PC-3 (cell line): ENCODE measurements at regions not wholly inside any gene's neighbourhood (a gene's known extent, or its start where the extent isn't known, plus 50 kb on each side); places are given as distances from the start of the nearest gene placed in this dataset.

Source experiments
- ATAC-seq: fragments of 200-7000 bp; cut with Tn5 transposase; 2 replicates; pipeline ENCODE4 v1.9.1; 2020; ENCODE audit warnings: mild to moderate bottlenecking, moderate library complexity
- BruUV-seq: library from RNA; stranded (reverse); fragments of 400-500 nt; replicated peaks from 2 replicates; lab custom pipeline; 2021; lab: Mats Ljungman, UMichigan
- CTCF ChIA-PET: fragments of 300-600 bp; sonication (Branson Sonifier 250); formaldehyde crosslinking; loops from one replicate; lab custom pipeline; 2022; ENCODE audit warnings: antibody characterized with exemption; lab: Charles Lee
- POLR2A ChIA-PET: fragments of 300-600 bp; sonication (Branson Sonifier 250); formaldehyde crosslinking; loops from one replicate; lab custom pipeline; 2022; ENCODE audit warnings: antibody characterized with exemption; ENCODE audit not compliant: unreplicated experiment; lab: Charles Lee
- DNase-seq: peaks from one replicate; pipeline ENCODE4 v3.0.0-alpha.2; 2015
- H2AFZ ChIP-seq: fragments of 300-600 bp; sonication (generic); 2 replicates; pipeline ENCODE4 v1.6.0; 2016; ENCODE audit warnings: antibody characterized with exemption, low read length
- H3F3A ChIP-seq: fragments of 300-600 bp; sonication (generic); one replicate; pipeline ENCODE4 v1.6.0; 2017; ENCODE audit warnings: antibody characterized with exemption, low read length, control low read depth, mild to moderate bottlenecking; ENCODE audit not compliant: unreplicated experiment
- H3K27ac ChIP-seq: fragments of 300-600 bp; sonication (generic); 2 replicates; pipeline ENCODE4 v1.5.1; 2016; ENCODE audit warnings: mild to moderate bottlenecking, low read length
- H3K27me3 ChIP-seq: fragments of 300-600 bp; sonication (generic); 2 replicates; pipeline ENCODE4 v1.6.1; 2016; ENCODE audit warnings: low read length, mixed read lengths
- H3K36me3 ChIP-seq: fragments of 300-600 bp; sonication (generic); 2 replicates; pipeline ENCODE4 v1.6.1; 2016; ENCODE audit warnings: low read depth, mixed run types, low read length, mixed read lengths
- H3K4me1 ChIP-seq: fragments of 300-600 bp; sonication (generic); 2 replicates; pipeline ENCODE4 v1.5.1; 2016; ENCODE audit warnings: low read length; ENCODE audit not compliant: insufficient read depth
- H3K4me2 ChIP-seq: fragments of 300-600 bp; sonication (generic); 2 replicates; pipeline ENCODE4 v1.6.0; 2016; ENCODE audit warnings: low read length
- H3K4me3 ChIP-seq: fragments of 300-600 bp; sonication (generic); 2 replicates; pipeline ENCODE4 v1.5.1; 2016; ENCODE audit warnings: mild to moderate bottlenecking, low read length, mixed read lengths
- H3K79me2 ChIP-seq: fragments of 300-600 bp; sonication (generic); 2 replicates; pipeline ENCODE4 v1.6.1; 2017; ENCODE audit warnings: low read length, mixed read lengths
- H3K9ac ChIP-seq: fragments of 300-600 bp; sonication (generic); 2 replicates; pipeline ENCODE4 v1.6.0; 2016; ENCODE audit warnings: mild to moderate bottlenecking, low read length
- H3K9me2 ChIP-seq: fragments of 300-600 bp; sonication (generic); replicated peaks from 2 replicates; pipeline ENCODE4 v1.6.1; 2016; ENCODE audit warnings: mixed run types, low read length, mixed read lengths
- H3K9me3 ChIP-seq: fragments of 300-600 bp; sonication (generic); 2 replicates; pipeline ENCODE4 v1.6.1; 2016; ENCODE audit warnings: low read length, mixed read lengths
- H4K20me1 ChIP-seq: fragments of 300-600 bp; sonication (generic); 2 replicates; pipeline ENCODE4 v1.6.1; 2016; ENCODE audit warnings: low read length, mixed read lengths
- EZH2 ChIP-seq: fragments of 300-600 bp; sonication (generic); IDR thresholded peaks from one replicate; pipeline ENCODE4 v1.6.1; 2017; ENCODE audit warnings: antibody characterized with exemption, mild to moderate bottlenecking, low read length; ENCODE audit not compliant: unreplicated experiment
- EZH2phosphoT487 ChIP-seq: fragments of 300-600 bp; sonication (generic); IDR thresholded peaks from 2 replicates; pipeline ENCODE4 v1.6.1; 2018; ENCODE audit warnings: mild to moderate bottlenecking, antibody characterized with exemption, low read length, borderline replicate concordance
- intact Hi-C: fragments of 100-400 bp; cut with micrococcal nuclease; formaldehyde crosslinking; loops from 2 replicates; pipeline ENCODE4 v1.9.0; 2023
- TF ChIP-seq, protein P1 (sequence below): fragments of 300-600 bp; sonication (generic); conservative IDR thresholded peaks from 2 replicates; pipeline ENCODE4 v1.5.1; 2017; ENCODE audit warnings: antibody characterized with exemption, low read depth, mild to moderate bottlenecking, low read length

DNA sequence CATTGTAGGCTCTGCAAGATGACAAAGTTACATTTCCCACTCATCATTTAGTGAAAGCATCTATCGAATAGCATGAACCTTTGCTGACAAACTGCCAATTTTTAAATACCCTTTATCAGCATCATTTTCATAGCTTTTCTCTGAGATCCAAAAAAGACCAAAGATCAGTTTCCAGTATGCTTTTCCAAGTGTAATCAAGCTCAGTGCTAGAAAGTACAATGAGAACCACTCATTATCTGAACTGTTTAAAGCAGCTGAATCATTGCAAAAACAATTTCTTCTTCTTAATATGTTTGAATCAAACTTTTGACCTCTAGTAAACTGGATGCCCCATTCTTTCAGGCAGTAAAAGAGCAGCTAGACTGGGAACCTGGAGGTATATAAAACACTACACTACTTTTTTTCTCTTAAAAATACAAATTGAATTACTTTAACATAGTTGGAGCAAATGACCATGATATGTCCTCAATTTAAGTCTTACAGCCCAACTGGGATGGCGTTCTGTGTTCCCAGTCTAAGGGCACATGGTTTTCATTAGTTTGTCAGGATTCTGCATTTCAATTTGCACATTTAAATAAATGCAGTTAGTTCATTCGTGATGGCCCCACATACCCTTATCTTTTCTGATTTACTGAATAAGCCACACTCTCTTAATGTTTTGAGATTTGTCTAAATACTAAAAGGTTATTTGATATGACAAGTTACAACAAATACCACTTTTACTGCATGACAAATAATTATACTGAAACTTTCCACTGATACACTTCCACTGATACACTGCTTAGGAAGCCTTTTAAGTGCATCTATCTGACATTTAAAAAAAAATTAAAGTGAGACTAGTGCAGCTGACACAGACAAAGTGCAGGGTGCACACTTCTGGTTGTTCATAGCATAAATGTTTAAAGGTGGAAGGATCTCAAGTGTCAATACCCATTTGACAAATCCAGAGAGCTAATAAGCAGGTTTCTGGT, 146.0 kb upstream of the FRMD4B start:
- H3K4me2 ChIP-seq, result no peak overlapping the region
- DNase-seq (no peak), ATAC-seq (no peak)
- no peaks in the 10 kb centered on the region for H3K79me2 ChIP-seq
- H3K9ac ChIP-seq, result no peak overlapping the region
- ChIA-PET POLR2A (interaction anchor here (0.6 kb wide), 1 partner anchor 117 kb away, joined by 3 read pairs; no protein-coding TSS in a partner anchor), CTCF (no interaction called here)
- H3K9me2 ChIP-seq, result no peaks in the 10 kb centered on the region
- H3K36me3 ChIP-seq, result no peaks in the 10 kb centered on the region
- no peaks in the 10 kb centered on the region for H3K4me1 ChIP-seq
- H3F3A ChIP-seq, result no peaks in the 10 kb centered on the region
- TF ChIP-seq EZH2phosphoT487 (no peak), EZH2 (no peak)
- TF ChIP-seq, protein P1, sequence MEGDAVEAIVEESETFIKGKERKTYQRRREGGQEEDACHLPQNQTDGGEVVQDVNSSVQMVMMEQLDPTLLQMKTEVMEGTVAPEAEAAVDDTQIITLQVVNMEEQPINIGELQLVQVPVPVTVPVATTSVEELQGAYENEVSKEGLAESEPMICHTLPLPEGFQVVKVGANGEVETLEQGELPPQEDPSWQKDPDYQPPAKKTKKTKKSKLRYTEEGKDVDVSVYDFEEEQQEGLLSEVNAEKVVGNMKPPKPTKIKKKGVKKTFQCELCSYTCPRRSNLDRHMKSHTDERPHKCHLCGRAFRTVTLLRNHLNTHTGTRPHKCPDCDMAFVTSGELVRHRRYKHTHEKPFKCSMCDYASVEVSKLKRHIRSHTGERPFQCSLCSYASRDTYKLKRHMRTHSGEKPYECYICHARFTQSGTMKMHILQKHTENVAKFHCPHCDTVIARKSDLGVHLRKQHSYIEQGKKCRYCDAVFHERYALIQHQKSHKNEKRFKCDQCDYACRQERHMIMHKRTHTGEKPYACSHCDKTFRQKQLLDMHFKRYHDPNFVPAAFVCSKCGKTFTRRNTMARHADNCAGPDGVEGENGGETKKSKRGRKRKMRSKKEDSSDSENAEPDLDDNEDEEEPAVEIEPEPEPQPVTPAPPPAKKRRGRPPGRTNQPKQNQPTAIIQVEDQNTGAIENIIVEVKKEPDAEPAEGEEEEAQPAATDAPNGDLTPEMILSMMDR, result no peak
- H3K27ac ChIP-seq, result no peak overlapping the region
- intact Hi-C loops, result loop anchor here (5.0 kb wide), 1 partner anchor 135 kb away; no protein-coding TSS in a partner anchor
- no peaks in the 10 kb centered on the region for H3K27me3 ChIP-seq
- no peak overlapping the region for H2AFZ ChIP-seq
- H3K4me3 ChIP-seq, result no peak overlapping the region
- no peaks in the 10 kb centered on the region for H3K9me3 ChIP-seq
- BruUV-seq, result no TSS peak
- H4K20me1 ChIP-seq, result no peaks in the 10 kb centered on the region

DNA sequence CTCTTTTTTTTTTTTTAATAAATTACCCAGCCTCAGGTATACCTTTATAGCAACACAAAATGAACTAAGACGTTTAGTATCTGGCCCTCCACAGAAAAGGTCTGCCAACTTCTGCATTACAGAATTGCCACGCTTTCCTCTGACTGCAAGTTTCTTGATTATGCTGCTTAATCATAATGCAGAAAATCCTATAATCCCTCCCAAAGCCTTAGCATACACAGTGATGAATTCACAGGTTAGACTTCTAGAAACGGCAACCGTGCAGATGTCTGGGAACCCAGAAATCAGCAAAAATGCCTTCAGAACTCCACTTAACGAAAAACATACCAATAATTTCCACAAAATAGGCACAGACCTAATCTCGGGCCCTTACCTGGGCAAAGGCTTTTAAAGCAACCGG, 144.7 kb upstream of the FRMD4B start:
- DNase-seq (no peak), ATAC-seq (no peak)
- Histone ChIP-seq H3K9me2 (no peaks in the 10 kb centered on the region), H3K9ac (no peak overlapping the region), H3K27me3 (no peaks in the 10 kb centered on the region), H3K36me3 (no peaks in the 10 kb centered on the region), H3K4me2 (no peak overlapping the region), H3K4me1 (no peaks in the 10 kb centered on the region), H3K9me3 (no peaks in the 10 kb centered on the region), H3K79me2 (no peaks in the 10 kb centered on the region), H3K27ac (no peak overlapping the region), H3F3A (no peaks in the 10 kb centered on the region), H2AFZ (no peak overlapping the region), H3K4me3 (no peak overlapping the region), H4K20me1 (no peaks in the 10 kb centered on the region)
- BruUV-seq, result no TSS peak
- CTCF ChIA-PET, result no interaction called here
- intact Hi-C loops, result loop anchor here (5.0 kb wide), 1 partner anchor 137 kb away; no protein-coding TSS in a partner anchor
- POLR2A ChIA-PET, result no interaction called here
- TF ChIP-seq EZH2phosphoT487, result no peak
- TF ChIP-seq, protein P1, result no peak
- no peak for TF ChIP-seq EZH2

DNA sequence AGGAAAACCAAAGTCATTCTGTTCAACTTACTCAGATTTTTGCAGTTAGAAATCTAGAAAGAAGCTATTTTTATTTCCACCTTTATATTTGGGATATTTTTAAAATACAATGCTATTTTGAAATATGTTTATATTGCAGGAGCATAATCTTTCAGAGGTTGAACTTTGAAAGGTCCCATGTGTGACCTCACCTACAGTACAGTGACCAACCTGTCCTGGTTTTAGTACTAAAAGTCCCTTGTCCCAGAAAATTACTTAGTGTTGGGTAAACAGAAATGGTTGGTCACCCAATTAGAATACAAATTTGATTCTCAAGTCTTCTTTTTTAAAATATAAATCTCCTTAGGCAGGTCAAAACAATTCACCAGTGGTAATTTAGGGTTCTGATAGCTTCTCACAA, 141.6 kb upstream of the FRMD4B start:
- Histone ChIP-seq H3K36me3 (no peaks in the 10 kb centered on the region), H3K4me1 (no peaks in the 10 kb centered on the region), H3K27ac (no peak overlapping the region), H3K9ac (no peak overlapping the region), H2AFZ (no peak overlapping the region), H3F3A (no peaks in the 10 kb centered on the region), H3K4me3 (no peak overlapping the region), H4K20me1 (no peaks in the 10 kb centered on the region), H3K4me2 (no peak overlapping the region), H3K79me2 (no peaks in the 10 kb centered on the region), H3K27me3 (no peaks in the 10 kb centered on the region), H3K9me2 (no peaks in the 10 kb centered on the region), H3K9me3 (no peaks in the 10 kb centered on the region)
- TF ChIP-seq, protein P1, result no peak
- TF ChIP-seq EZH2phosphoT487, result no peak
- no peak for TF ChIP-seq EZH2
- DNase-seq (no peak), ATAC-seq (no peak)
- BruUV-seq, result no TSS peak
- ChIA-PET CTCF (no interaction called here), POLR2A (interaction anchor here (0.7 kb wide), 1 partner anchor 595 kb away, joined by 5 read pairs; the partner anchor contains the start of gene TAFA4)
- intact Hi-C loops, result no loop called here
